Calu3 (cell line): ENCODE measurements at regions not wholly inside any gene's neighbourhood (a gene's known extent, or its start where the extent isn't known, plus 50 kb on each side); places are given as distances from the start of the nearest gene placed in this dataset.

Experiments
- BruUV-seq: library from RNA; stranded (reverse); fragments of 400-500 nt; replicated peaks from 2 replicates; lab custom pipeline; 2021; lab: Mats Ljungman, UMichigan
- CTCF ChIA-PET: fragments of 300-600 bp; sonication (Branson Sonifier 250); formaldehyde crosslinking; loops from one replicate; lab custom pipeline; 2022; ENCODE audit warnings: antibody characterized with exemption; lab: Charles Lee
- DNase-seq: peaks from one replicate; pipeline ENCODE4 v3.0.0; 2022
- H3K27ac Mint-ChIP-seq: one replicate; pipeline ENCODE4 v1.8.0; 2022; ENCODE audit warnings: mixed read lengths; ENCODE audit not compliant: unreplicated experiment
- H3K27me3 Mint-ChIP-seq: one replicate; pipeline ENCODE4 v1.8.0; 2022; ENCODE audit warnings: mixed read lengths; ENCODE audit not compliant: unreplicated experiment
- H3K36me3 Mint-ChIP-seq: one replicate; pipeline ENCODE4 v1.8.0; 2022; ENCODE audit warnings: mild to moderate bottlenecking, moderate library complexity, mixed read lengths; ENCODE audit not compliant: insufficient read depth, unreplicated experiment
- H3K4me1 Mint-ChIP-seq: one replicate; pipeline ENCODE4 v1.8.0; 2022; ENCODE audit warnings: mild to moderate bottlenecking, low read depth, mixed read lengths; ENCODE audit not compliant: unreplicated experiment
- H3K4me3 Mint-ChIP-seq: one replicate; pipeline ENCODE4 v1.8.0; 2022; ENCODE audit warnings: mild to moderate bottlenecking, low read depth, moderate library complexity, mixed read lengths; ENCODE audit not compliant: unreplicated experiment
- H3K9me3 Mint-ChIP-seq: one replicate; pipeline ENCODE4 v1.8.0; 2022; ENCODE audit warnings: low read depth, mixed read lengths; ENCODE audit not compliant: unreplicated experiment
- intact Hi-C: fragments of 100-400 bp; cut with micrococcal nuclease; formaldehyde crosslinking; loops from one replicate; pipeline ENCODE4 v1.10.0; 2022; ENCODE audit not compliant: unreplicated experiment
- TF ChIP-seq, protein P1 (sequence below): fragments of 200-600 bp; IDR thresholded peaks from one replicate; pipeline ENCODE4 v1.8.0; 2022; ENCODE audit warnings: antibody characterized with exemption; ENCODE audit not compliant: unreplicated experiment

DNA sequence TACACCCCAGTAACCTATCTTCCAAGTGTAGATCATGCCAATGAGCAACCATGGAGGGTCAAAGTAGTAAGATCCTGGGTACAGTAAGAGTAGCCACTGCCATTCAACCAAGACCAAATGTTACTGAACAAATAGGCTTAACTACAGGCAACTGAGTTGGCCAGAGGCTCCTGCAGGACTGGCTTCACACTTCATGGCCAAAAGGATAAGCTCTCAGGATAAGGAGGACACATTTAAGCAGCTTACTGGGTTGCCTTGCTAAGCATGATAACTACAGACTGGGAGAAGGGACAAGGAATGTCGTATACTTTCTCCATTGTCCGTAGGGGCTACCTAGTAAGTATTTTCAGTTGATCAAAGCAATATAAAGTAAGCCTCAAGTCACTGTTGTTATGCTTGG is 174.7 kb downstream of the INO80D start:
- Mint-ChIP-seq H3K4me3 (no peak overlapping the region), H3K4me1 (no peaks in the 10 kb centered on the region), H3K27me3 (peaks cover 33% of the 10 kb centered on the region), H3K36me3 (no peaks in the 10 kb centered on the region), H3K9me3 (no peaks in the 10 kb centered on the region), H3K27ac (no peak overlapping the region)
- DNase-seq, result no peak
- TF ChIP-seq, protein P1, sequence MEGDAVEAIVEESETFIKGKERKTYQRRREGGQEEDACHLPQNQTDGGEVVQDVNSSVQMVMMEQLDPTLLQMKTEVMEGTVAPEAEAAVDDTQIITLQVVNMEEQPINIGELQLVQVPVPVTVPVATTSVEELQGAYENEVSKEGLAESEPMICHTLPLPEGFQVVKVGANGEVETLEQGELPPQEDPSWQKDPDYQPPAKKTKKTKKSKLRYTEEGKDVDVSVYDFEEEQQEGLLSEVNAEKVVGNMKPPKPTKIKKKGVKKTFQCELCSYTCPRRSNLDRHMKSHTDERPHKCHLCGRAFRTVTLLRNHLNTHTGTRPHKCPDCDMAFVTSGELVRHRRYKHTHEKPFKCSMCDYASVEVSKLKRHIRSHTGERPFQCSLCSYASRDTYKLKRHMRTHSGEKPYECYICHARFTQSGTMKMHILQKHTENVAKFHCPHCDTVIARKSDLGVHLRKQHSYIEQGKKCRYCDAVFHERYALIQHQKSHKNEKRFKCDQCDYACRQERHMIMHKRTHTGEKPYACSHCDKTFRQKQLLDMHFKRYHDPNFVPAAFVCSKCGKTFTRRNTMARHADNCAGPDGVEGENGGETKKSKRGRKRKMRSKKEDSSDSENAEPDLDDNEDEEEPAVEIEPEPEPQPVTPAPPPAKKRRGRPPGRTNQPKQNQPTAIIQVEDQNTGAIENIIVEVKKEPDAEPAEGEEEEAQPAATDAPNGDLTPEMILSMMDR, result no peak
- intact Hi-C loops, result no loop called here
- BruUV-seq, result no TSS peak
- CTCF ChIA-PET, result no interaction called here

DNA sequence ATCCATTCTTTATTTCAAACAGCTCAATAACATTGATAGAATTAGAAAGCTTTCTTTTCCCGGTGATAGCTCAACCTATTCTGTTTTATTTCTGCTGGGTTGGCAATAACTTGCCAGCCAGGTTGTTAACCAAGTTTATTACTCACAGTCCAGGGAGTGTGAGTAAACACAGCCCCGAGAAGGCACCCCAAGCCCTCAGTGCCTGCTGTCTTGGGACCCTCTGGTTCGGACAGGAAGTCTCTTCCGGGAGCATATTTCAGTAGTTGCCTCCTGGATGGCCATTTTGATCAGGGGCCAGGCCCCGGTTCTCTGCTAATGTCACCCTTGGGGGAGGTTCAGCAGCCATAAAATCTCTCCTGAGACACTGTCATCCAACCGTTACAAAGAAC is 176.8 kb downstream of the INO80D start:
- H3K27me3 Mint-ChIP-seq, result peaks cover 33% of the 10 kb centered on the region
- DNase-seq, result no peak
- H3K36me3 Mint-ChIP-seq, result no peaks in the 10 kb centered on the region
- BruUV-seq, result no TSS peak
- no peaks in the 10 kb centered on the region for H3K4me1 Mint-ChIP-seq
- CTCF ChIA-PET, result interaction anchor here (0.6 kb wide), 1 partner anchor 1719 kb away, joined by 3 read pairs; no protein-coding TSS in a partner anchor
- H3K4me3 Mint-ChIP-seq, result no peak overlapping the region
- no peaks in the 10 kb centered on the region for H3K9me3 Mint-ChIP-seq
- TF ChIP-seq, protein P1, result no peak
- H3K27ac Mint-ChIP-seq, result no peak overlapping the region
- intact Hi-C loops, result no loop called here

DNA sequence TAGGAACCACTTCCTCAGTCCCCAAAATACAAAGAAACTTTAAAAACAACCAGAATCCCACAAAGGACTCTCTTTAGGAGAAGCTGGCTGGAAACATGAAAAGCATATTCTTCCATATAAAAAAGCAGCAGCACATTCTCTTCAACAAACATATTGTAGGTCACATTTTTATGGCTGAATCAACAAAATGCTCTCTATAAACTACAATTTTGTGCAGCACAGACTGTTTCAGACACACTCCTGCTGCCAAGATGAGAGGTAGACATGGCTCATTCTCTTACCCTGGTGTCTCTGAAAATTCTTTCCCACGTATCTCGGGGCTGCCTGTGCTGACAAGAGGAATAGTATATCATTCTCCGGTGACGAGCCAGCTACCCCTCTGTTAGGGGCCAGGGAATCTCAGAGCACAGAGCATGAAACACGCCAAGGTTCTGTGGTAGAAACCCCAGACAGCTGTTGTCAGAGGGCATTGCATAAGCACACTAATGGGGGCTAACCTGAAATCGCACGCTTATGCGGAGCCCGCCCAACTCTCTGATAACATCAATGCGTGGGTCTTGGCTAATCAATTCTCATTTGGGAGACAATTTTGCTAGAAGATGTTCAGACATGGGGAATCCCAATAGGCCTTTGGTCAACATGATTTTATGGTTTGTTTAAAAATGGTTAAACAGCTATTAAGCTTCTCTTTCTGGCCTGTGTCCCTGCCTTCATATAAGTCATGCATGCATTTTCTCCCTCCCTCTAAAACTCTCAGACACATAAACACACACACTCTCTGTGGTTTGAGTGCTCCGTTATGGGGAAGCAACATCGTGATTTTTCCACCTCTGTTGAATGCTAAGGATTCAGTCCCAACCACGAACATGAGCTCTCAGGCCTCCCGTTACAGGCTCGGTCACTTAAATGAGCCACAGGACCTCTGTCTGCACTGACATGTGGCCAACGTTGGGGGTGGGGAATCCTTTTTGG is 177.5 kb downstream of the INO80D start:
- Mint-ChIP-seq H3K4me3 (no peak overlapping the region), H3K9me3 (no peaks in the 10 kb centered on the region), H3K36me3 (no peaks in the 10 kb centered on the region), H3K27me3 (peaks cover 35% of the 10 kb centered on the region), H3K4me1 (no peaks in the 10 kb centered on the region), H3K27ac (no peak overlapping the region)
- TF ChIP-seq, protein P1, result no peak
- intact Hi-C loops, result no loop called here
- no peak for DNase-seq
- BruUV-seq, result no TSS peak
- CTCF ChIA-PET, result interaction anchor here (0.6 kb wide), 1 partner anchor 1720 kb away, joined by 3 read pairs; no protein-coding TSS in a partner anchor

DNA sequence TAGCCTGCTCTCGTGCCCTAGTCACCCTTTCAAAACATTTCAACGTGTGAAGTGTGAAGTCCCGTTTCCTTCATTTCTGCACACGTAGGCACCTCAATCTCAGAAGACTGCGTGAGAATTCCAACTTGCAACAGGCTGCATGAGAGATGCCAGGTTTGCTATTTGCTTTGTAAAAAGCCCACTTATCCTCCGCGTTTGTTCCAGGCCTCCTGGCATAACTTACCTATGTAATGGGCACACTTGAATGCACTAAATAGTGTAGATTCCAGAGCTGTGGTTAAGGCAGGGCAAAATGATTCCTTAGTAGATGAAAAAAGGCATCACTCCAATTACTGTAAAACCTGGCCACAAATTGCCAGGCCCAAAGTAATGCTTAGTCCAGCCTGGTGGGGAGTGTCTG is 179.6 kb downstream of the INO80D start:
- BruUV-seq, result no TSS peak
- CTCF ChIA-PET, result no interaction called here
- intact Hi-C loops, result no loop called here
- no peak overlapping the region for H3K4me3 Mint-ChIP-seq
- no peak for DNase-seq
- TF ChIP-seq, protein P1, result no peak
- no peaks in the 10 kb centered on the region for H3K9me3 Mint-ChIP-seq
- H3K27ac Mint-ChIP-seq, result no peak overlapping the region
- H3K36me3 Mint-ChIP-seq, result no peaks in the 10 kb centered on the region
- peaks cover 35% of the 10 kb centered on the region for H3K27me3 Mint-ChIP-seq
- no peaks in the 10 kb centered on the region for H3K4me1 Mint-ChIP-seq
